ENCODE measurements at regions not wholly inside any gene's neighbourhood (a gene's known extent, or its start where the extent isn't known, plus 50 kb on each side); places are given as distances from the start of the nearest gene placed in this dataset.

GRCh38 chr17:77793146-77793970 lies 165.1 kb upstream of the TNRC6C start:
- Histone ChIP-seq H3K4me2 (ENCODE audit: insufficient read depth in 1 of 2, low read depth in 2 of 2, low read length in 2 of 2) (no peak overlapping the region), H2AFZ (ENCODE audit: low read length) (no peak overlapping the region), H3K4me1 (replicated peaks in 1 of 4; ENCODE audit: control insufficient read depth in 3 of 4, insufficient read depth in 4 of 4, low read length in 3 of 4) (peaks cover 4 to 15% (median 9%) of the 10 kb centered on the region in 4 experiments; a peak in 6 of 7 replicates), H2AK5ac (ENCODE audit: low read depth, low read length) (peak overlapping the region; percentile 8; the same call in 1 of the 2 replicates), H3K27ac (ENCODE audit: low read depth, low read length) (no peak overlapping the region), H3K23ac (ENCODE audit: insufficient read length) (no peak overlapping the region), H3K14ac (ENCODE audit: insufficient read length) (no peak overlapping the region), H4K91ac (replicated peaks; ENCODE audit: insufficient read length, low read length) (no peak overlapping the region), H3K9me3 (ENCODE audit: insufficient read depth in 2 of 2, low read depth in 1 of 2, low read length in 1 of 2) (no peaks in the 10 kb centered on the region), H2BK5ac (ENCODE audit: low read depth, low read length) (peak overlapping the region; percentile 66; the same call in 1 of the 2 replicates), H4K20me1 (replicated peaks in 1 of 2; ENCODE audit: control insufficient read depth in 1 of 2, insufficient read depth in 2 of 2, low read length in 2 of 2) (no peaks in the 10 kb centered on the region), H3K9ac (replicated peaks in 1 of 4; ENCODE audit: extremely low read depth in 1 of 4, low read depth in 3 of 4, low read length in 3 of 4) (no peak overlapping the region), H3K23me2 (ENCODE audit: low read depth, low read length) (no peaks in the 10 kb centered on the region), H2BK12ac (ENCODE audit: low read depth, low read length) (no peak overlapping the region), H2BK120ac (replicated peaks; ENCODE audit: low read depth, low read length) (no peak overlapping the region), H3K4me3 (ENCODE audit: extremely low read depth in 1 of 4, insufficient read depth in 2 of 4, low read depth in 3 of 4, low read length in 4 of 4) (no peak overlapping the region), H3K4ac (replicated peaks; ENCODE audit: insufficient read length, low read depth, low read length) (no peak overlapping the region), H2BK20ac (ENCODE audit: low read length) (peak overlapping the region; percentile 80; the same call in 1 of the 2 replicates), H2BK15ac (ENCODE audit: low read length) (0 out of 2 replicates have a peak overlapping the region, but pooled peaks have one; percentile 46), H4K5ac (ENCODE audit: insufficient read length, low read depth, low read length) (no peak overlapping the region), H3K56ac (replicated peaks; ENCODE audit: insufficient read length, low read depth, low read length) (no peak overlapping the region), H3K36me3 (ENCODE audit: control insufficient read depth in 2 of 4, insufficient read depth in 4 of 4, low read length in 3 of 4) (no peaks in the 10 kb centered on the region), H3K79me1 (ENCODE audit: low read depth, low read length) (no peaks in the 10 kb centered on the region), H3K18ac (ENCODE audit: extremely low read depth, low read length) (peak overlapping the region; percentile 48; the same call in 1 of the 2 replicates), H3K79me2 (ENCODE audit: control insufficient read depth in 1 of 2, insufficient read depth in 2 of 2, low read length in 2 of 2) (no peaks in the 10 kb centered on the region), H4K8ac (ENCODE audit: extremely low read depth, insufficient read depth, low read length) (no peak overlapping the region; the same call in 1 of the 2 replicates), H3K27me3 (replicated peaks in 1 of 4; ENCODE audit: control insufficient read depth in 3 of 4, extremely low read depth in 1 of 4, insufficient read depth in 3 of 4, low read length in 3 of 4) (peaks cover 22 to 53% (median 47%) of the 10 kb centered on the region in 4 experiments)
- DNase-seq (ENCODE audit: low read depth in 1 of 2, low spot score in 2 of 2) (no peak), FAIRE-seq (no peak)
- TF ChIP-seq EZH2 (IDR thresholded peaks at IDR 0.05; ENCODE audit: low read depth, low read length, severe bottlenecking) (peak; percentile 51), KDM1A (IDR thresholded peaks at IDR 0.05; ENCODE audit: borderline replicate concordance, low read length) (no peak), SUZ12 (IDR thresholded peaks at IDR 0.05; ENCODE audit: low read length) (peak; percentile 38; the same call in 1 of the 2 replicates), CEBPB (IDR thresholded peaks at IDR 0.05; ENCODE audit: low read depth, low read length) (no peak)
- TF ChIP-seq, protein P1, sequence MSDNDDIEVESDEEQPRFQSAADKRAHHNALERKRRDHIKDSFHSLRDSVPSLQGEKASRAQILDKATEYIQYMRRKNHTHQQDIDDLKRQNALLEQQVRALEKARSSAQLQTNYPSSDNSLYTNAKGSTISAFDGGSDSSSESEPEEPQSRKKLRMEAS (IDR thresholded peaks at IDR 0.05) = peak; percentile 48; the same call in 1 of the 2 replicates
- CTCF ChIA-PET (ENCODE audit: partially characterized antibody) = interaction anchor here (0.8 to 1.2 kb wide), 3 partner anchors 21 to 99 kb away, joined by 3 read pairs; no protein-coding TSS in a partner anchor
- POLR2A ChIA-PET (ENCODE audit: partially characterized antibody) = interaction anchor here (1.2 to 1.3 kb wide), 2 partner anchors 9 to 32 kb away, joined by 3 read pairs; no protein-coding TSS in a partner anchor
- 76% methylated on average over 40 of the region's 40 CpGs; no CpG with 5 or more reads in 1 of the 2 experiments for WGBS, 2 experiments (ENCODE audit: extremely low coverage in 1 of 2, insufficient coverage in 1 of 2, insufficient read length in 1 of 2, insufficient replicate concordance in 2 of 2, low coverage in 1 of 2, low lambda C conversion rate in 2 of 2, missing lambda C conversion rate in 1 of 2)
